Panc1 (cell line): ENCODE measurements at regions not wholly inside any gene's neighbourhood (a gene's known extent, or its start where the extent isn't known, plus 50 kb on each side); places are given as distances from the start of the nearest gene placed in this dataset.

Experiments
- CTCF ChIP-seq: fragments of 450-650 bp; IDR thresholded peaks from 2 replicates; pipeline ENCODE4 v1.5.1; 2017; ENCODE audit warnings: mild to moderate bottlenecking
- SIN3A ChIP-seq: IDR thresholded peaks from 2 replicates; pipeline ENCODE4 v1.6.1; 2012; ENCODE audit warnings: low read depth, mild to moderate bottlenecking, low read length, moderate library complexity, borderline replicate concordance; ENCODE audit not compliant: insufficient read depth

GRCh38 chr10:8439040-8439439, 384.6 kb downstream of the GATA3 start:
- TF ChIP-seq CTCF (no peak), SIN3A (no peak)
